CD4-positive, CD25-positive, alpha-beta regulatory T cell (primary cell): ENCODE measurements at regions not wholly inside any gene's neighbourhood (a gene's known extent, or its start where the extent isn't known, plus 50 kb on each side); places are given as distances from the start of the nearest gene placed in this dataset.

Source experiments
- ATAC-seq, 2 donors: fragments of 150-1000 bp; cut with Tn5 transposase; one replicate each; pipeline ENCODE4 v1.10.0; 2021; ENCODE audit warnings: low read depth in 2 of 2, moderate number of reproducible peaks in 2 of 2, moderate library complexity in 1 of 2
- DNase-seq, 3 donors: peaks; one replicate each; pipeline versions ENCODE4 v3.0.0 to v3.0.0-alpha.2; 2012 to 2022; ENCODE audit warnings: mixed read lengths in 1 of 3
- H3K27ac ChIP-seq: one replicate; pipeline ENCODE4 v1.7.0; 2013; ENCODE audit warnings: mild to moderate bottlenecking, low read length; ENCODE audit not compliant: insufficient read depth, poor library complexity, severe bottlenecking
- H3K27me3 ChIP-seq: one replicate; pipeline ENCODE4 v1.7.0; 2013; ENCODE audit warnings: low read length; ENCODE audit not compliant: control insufficient read depth, insufficient read depth
- H3K36me3 ChIP-seq: one replicate; pipeline ENCODE4 v1.7.0; 2013; ENCODE audit warnings: mild to moderate bottlenecking, low read length, moderate library complexity; ENCODE audit not compliant: control insufficient read depth, insufficient read depth
- H3K4me1 ChIP-seq: 2 replicates; pipeline ENCODE4 v1.7.0; 2013; ENCODE audit warnings: mild to moderate bottlenecking, low read length; ENCODE audit not compliant: insufficient read depth, control insufficient read depth, poor library complexity, severe bottlenecking
- H3K4me3 ChIP-seq: one replicate; pipeline ENCODE4 v1.7.0; 2013; ENCODE audit warnings: low read depth, mild to moderate bottlenecking, low read length, moderate library complexity
- H3K9me3 ChIP-seq, 2 experiments: 1 replicate in 1 of 2; 2 replicates in 1 of 2; pipeline ENCODE4 v1.7.0; 2013; ENCODE audit warnings: low read length in 2 of 2, mild to moderate bottlenecking in 1 of 2, moderate library complexity in 1 of 2; ENCODE audit not compliant: control insufficient read depth in 2 of 2
- H3K27ac Mint-ChIP-seq, 3 donors: one replicate each; pipeline ENCODE4 v1.8.0; 2020 to 2022; ENCODE audit warnings: mild to moderate bottlenecking in 3 of 3, mixed read lengths in 3 of 3, moderate library complexity in 2 of 3
- H3K27me3 Mint-ChIP-seq: one replicate; pipeline ENCODE4 v1.8.0; 2022; ENCODE audit warnings: mild to moderate bottlenecking, mixed read lengths
- H3K36me3 Mint-ChIP-seq: one replicate; pipeline ENCODE4 v1.8.0; 2020; ENCODE audit warnings: mixed read lengths
- H3K4me1 Mint-ChIP-seq, 4 donors: one replicate each; pipeline ENCODE4 v1.8.0; 2020 to 2022; ENCODE audit warnings: mixed read lengths in 4 of 4, mild to moderate bottlenecking in 1 of 4
- H3K4me3 Mint-ChIP-seq, 4 donors: one replicate each; pipeline ENCODE4 v1.8.0; 2020 to 2022; ENCODE audit warnings: mild to moderate bottlenecking in 4 of 4, mixed read lengths in 4 of 4, moderate library complexity in 3 of 4
- H3K9me3 Mint-ChIP-seq, 7 donors: one replicate each; pipeline ENCODE4 v1.8.0; 2020 to 2022; ENCODE audit warnings: mixed read lengths in 7 of 7, mild to moderate bottlenecking in 3 of 7, moderate library complexity in 2 of 7

GRCh38 chr7:51640841-51641240 is 324.2 kb upstream of the COBL start:
- Mint-ChIP-seq H3K36me3 (no peaks in the 10 kb centered on the region), H3K4me3 (no peak overlapping the region), H3K4me1 (no peaks in the 10 kb centered on the region), H3K27me3 (no peaks in the 10 kb centered on the region), H3K9me3 (peaks cover 0 to 20% (median 2%) of the 10 kb centered on the region in 7 donors), H3K27ac (no peak overlapping the region)
- Histone ChIP-seq H3K27ac (no peak overlapping the region), H3K4me1 (no peaks in the 10 kb centered on the region), H3K36me3 (no peaks in the 10 kb centered on the region), H3K9me3 (peaks cover 0 to 10% of the 10 kb centered on the region in 2 experiments), H3K4me3 (no peak overlapping the region), H3K27me3 (no peaks in the 10 kb centered on the region)
- ATAC-seq: no peak
- no peak for DNase-seq

GRCh38 chr7:51639661-51640334 is 323.2 kb upstream of the COBL start:
- H3K27ac Mint-ChIP-seq: no peak overlapping the region
- H3K27ac ChIP-seq: no peak overlapping the region
- H3K36me3 Mint-ChIP-seq: no peaks in the 10 kb centered on the region
- no peaks in the 10 kb centered on the region for H3K4me1 Mint-ChIP-seq
- peaks cover 0 to 7% of the 10 kb centered on the region in 2 experiments for H3K9me3 ChIP-seq
- H3K27me3 Mint-ChIP-seq: no peaks in the 10 kb centered on the region
- no peak for DNase-seq
- no peaks in the 10 kb centered on the region for H3K4me1 ChIP-seq
- ATAC-seq: no peak
- no peaks in the 10 kb centered on the region for H3K27me3 ChIP-seq
- H3K4me3 Mint-ChIP-seq: no peak overlapping the region
- H3K9me3 Mint-ChIP-seq: peaks cover 0 to 16% (median 3%) of the 10 kb centered on the region in 7 donors
- no peaks in the 10 kb centered on the region for H3K36me3 ChIP-seq
- no peak overlapping the region for H3K4me3 ChIP-seq

GRCh38 chr7:51636503-51636902 is 319.9 kb upstream of the COBL start:
- Histone ChIP-seq H3K36me3 (no peaks in the 10 kb centered on the region), H3K27ac (no peak overlapping the region)
- no peak for DNase-seq

GRCh38 chr7:51635775-51636174 is 319.2 kb upstream of the COBL start:
- H3K4me1 Mint-ChIP-seq: no peaks in the 10 kb centered on the region
- Histone ChIP-seq H3K9me3 (peaks cover 0 to 7% of the 10 kb centered on the region in 2 experiments), H3K4me1 (no peaks in the 10 kb centered on the region), H3K4me3 (no peak overlapping the region), H3K27me3 (no peaks in the 10 kb centered on the region), H3K36me3 (no peaks in the 10 kb centered on the region), H3K27ac (no peak overlapping the region)
- peaks cover 0 to 15% (median 6%) of the 10 kb centered on the region in 7 donors for H3K9me3 Mint-ChIP-seq
- H3K27me3 Mint-ChIP-seq: no peaks in the 10 kb centered on the region
- no peak overlapping the region for H3K4me3 Mint-ChIP-seq
- no peak for ATAC-seq
- H3K36me3 Mint-ChIP-seq: no peaks in the 10 kb centered on the region
- no peak overlapping the region for H3K27ac Mint-ChIP-seq
- DNase-seq: no peak

More at GRCh38 chr7:51636503-51636902, 319.9 kb upstream of the COBL start:
- peaks cover 0 to 15% (median 6%) of the 10 kb centered on the region in 7 donors for H3K9me3 Mint-ChIP-seq
- no peak overlapping the region for H3K4me3 ChIP-seq
- no peak overlapping the region for H3K4me3 Mint-ChIP-seq
- no peaks in the 10 kb centered on the region for H3K36me3 Mint-ChIP-seq
- no peaks in the 10 kb centered on the region for H3K27me3 Mint-ChIP-seq
- no peaks in the 10 kb centered on the region for H3K27me3 ChIP-seq
- peaks cover 0 to 7% of the 10 kb centered on the region in 2 experiments for H3K9me3 ChIP-seq
- no peaks in the 10 kb centered on the region for H3K4me1 Mint-ChIP-seq
- ATAC-seq: no peak
- no peaks in the 10 kb centered on the region for H3K4me1 ChIP-seq
- H3K27ac Mint-ChIP-seq: no peak overlapping the region

GRCh38 chr7:51634538-51634937 is 317.9 kb upstream of the COBL start:
- Histone ChIP-seq H3K4me1 (no peaks in the 10 kb centered on the region), H3K27me3 (no peaks in the 10 kb centered on the region), H3K9me3 (peaks cover 0 to 7% of the 10 kb centered on the region in 2 experiments), H3K36me3 (no peaks in the 10 kb centered on the region), H3K4me3 (no peak overlapping the region), H3K27ac (no peak overlapping the region)
- Mint-ChIP-seq H3K36me3 (no peaks in the 10 kb centered on the region), H3K27me3 (no peaks in the 10 kb centered on the region), H3K27ac (no peak overlapping the region), H3K4me3 (no peak overlapping the region), H3K9me3 (peaks cover 0 to 15% (median 7%) of the 10 kb centered on the region in 7 donors), H3K4me1 (no peaks in the 10 kb centered on the region)
- ATAC-seq (no peak), DNase-seq (no peak)

- DNase-seq: no peak
- Mint-ChIP-seq H3K4me1 (no peaks in the 10 kb centered on the region), H3K4me3 (no peak overlapping the region), H3K27ac (no peak overlapping the region), H3K27me3 (no peaks in the 10 kb centered on the region), H3K36me3 (no peaks in the 10 kb centered on the region), H3K9me3 (peaks cover 0 to 15% (median 7%) of the 10 kb centered on the region in 7 donors)
- Histone ChIP-seq H3K36me3 (no peaks in the 10 kb centered on the region), H3K4me3 (no peak overlapping the region), H3K4me1 (no peaks in the 10 kb centered on the region), H3K27ac (no peak overlapping the region), H3K9me3 (peaks cover 0 to 2% of the 10 kb centered on the region in 2 experiments), H3K27me3 (no peaks in the 10 kb centered on the region)
- ATAC-seq: no peak
Measured at GRCh38 chr7:51634025-51634424, 317.4 kb upstream of the COBL start.

- H3K27ac Mint-ChIP-seq: no peak overlapping the region
- H3K27me3 ChIP-seq: no peaks in the 10 kb centered on the region
- DNase-seq: no peak
- no peak overlapping the region for H3K4me3 Mint-ChIP-seq
- H3K4me1 Mint-ChIP-seq: no peaks in the 10 kb centered on the region
- H3K27ac ChIP-seq: no peak overlapping the region
- H3K4me1 ChIP-seq: no peaks in the 10 kb centered on the region
- no peak for ATAC-seq
- peaks cover 0 to 17% (median 7%) of the 10 kb centered on the region in 7 donors for H3K9me3 Mint-ChIP-seq
- no peaks in the 10 kb centered on the region for H3K27me3 Mint-ChIP-seq
- no peak overlapping the region for H3K4me3 ChIP-seq
- H3K36me3 Mint-ChIP-seq: no peaks in the 10 kb centered on the region
- H3K36me3 ChIP-seq: no peaks in the 10 kb centered on the region
- H3K9me3 ChIP-seq: no peaks in the 10 kb centered on the region
Measured at GRCh38 chr7:51633596-51633995, 317.0 kb upstream of the COBL start.

- peaks cover 0 to 17% (median 7%) of the 10 kb centered on the region in 7 donors for H3K9me3 Mint-ChIP-seq
- no peak overlapping the region for H3K4me3 ChIP-seq
- no peaks in the 10 kb centered on the region for H3K36me3 Mint-ChIP-seq
- no peaks in the 10 kb centered on the region for H3K4me1 Mint-ChIP-seq
- no peaks in the 10 kb centered on the region for H3K36me3 ChIP-seq
- H3K9me3 ChIP-seq: no peaks in the 10 kb centered on the region
- no peak for ATAC-seq
- no peak overlapping the region for H3K4me3 Mint-ChIP-seq
- H3K27me3 Mint-ChIP-seq: no peaks in the 10 kb centered on the region
- H3K27ac ChIP-seq: no peak overlapping the region
- no peaks in the 10 kb centered on the region for H3K27me3 ChIP-seq
- H3K27ac Mint-ChIP-seq: no peak overlapping the region
- H3K4me1 ChIP-seq: no peaks in the 10 kb centered on the region
- no peak for DNase-seq
Measured at GRCh38 chr7:51633006-51633405, 316.4 kb upstream of the COBL start.
